ENCODE measurements at regions not wholly inside any gene's neighbourhood (a gene's known extent, or its start where the extent isn't known, plus 50 kb on each side); places are given as distances from the start of the nearest gene placed in this dataset.
A peak's percentile ranks its signal among the peaks of the same experiment; 100 is the strongest.

- no peak for TF ChIP-seq CTCF (IDR thresholded peaks at IDR 0.05)
- no peaks in the 10 kb centered on the region for H3K27me3 ChIP-seq
- intact Hi-C loops (cut with DNase I), result no loop called here
- H3K27ac ChIP-seq, result peak overlapping the region in 2 of 4 donors; percentile 30 to 46
- no peaks in the 10 kb centered on the region for H3K9me3 ChIP-seq
- no peak overlapping the region for H3K4me3 ChIP-seq
- peak in 2 of 4 donors; percentile 12 to 19 for ATAC-seq
- no peaks in the 10 kb centered on the region for H3K36me3 ChIP-seq
- 39 to 47% methylated on average over 3 of the region's 3 CpGs for WGBS, 2 donors
- DNase-seq, result no peak
- peaks cover 20 to 46% (median 29%) of the 10 kb centered on the region in 3 donors for H3K4me1 ChIP-seq
- FAIRE-seq, result no peak
Observed at GRCh38 chr7:50957855-50958254, 175.2 kb upstream of the GRB10 start.

GRCh38 chr7:50957431-50957830 is 174.7 kb upstream of the GRB10 start:
- no peaks in the 10 kb centered on the region for H3K36me3 ChIP-seq
- DNase-seq (no peak), ATAC-seq (no peak), FAIRE-seq (no peak)
- H3K4me1 ChIP-seq, result peaks cover 16 to 44% (median 32%) of the 10 kb centered on the region in 3 donors
- H3K27me3 ChIP-seq, result no peaks in the 10 kb centered on the region
- no peak for TF ChIP-seq CTCF (IDR thresholded peaks at IDR 0.05)
- no peak overlapping the region for H3K4me3 ChIP-seq
- peak overlapping the region in 2 of 4 donors; percentile 30 to 46 for H3K27ac ChIP-seq
- WGBS, 2 donors, result 51 to 52% methylated on average over 6 of the region's 6 CpGs
- no peaks in the 10 kb centered on the region for H3K9me3 ChIP-seq
- intact Hi-C loops (cut with DNase I), result no loop called here

- WGBS, 2 donors, result 85 to 89% methylated on average over 8 of the region's 8 CpGs
- FAIRE-seq, result no peak
Observed at GRCh38 chr7:50956522-50957155, 173.9 kb upstream of the GRB10 start.

GRCh38 chr7:50954716-50955115 is 172.0 kb upstream of the GRB10 start:
- no peak for TF ChIP-seq CTCF (IDR thresholded peaks at IDR 0.05)
- FAIRE-seq (no peak), ATAC-seq (no peak)

More at GRCh38 chr7:50956522-50957155, 173.9 kb upstream of the GRB10 start:
- Histone ChIP-seq H3K4me1 (peaks cover 16 to 45% (median 39%) of the 10 kb centered on the region in 3 donors), H3K4me3 (no peak overlapping the region), H3K27ac (peak overlapping the region in 2 of 4 donors; percentile 19 to 30), H3K36me3 (no peaks in the 10 kb centered on the region), H3K9me3 (no peaks in the 10 kb centered on the region), H3K27me3 (no peaks in the 10 kb centered on the region)
- no peak for TF ChIP-seq CTCF (IDR thresholded peaks at IDR 0.05)
- intact Hi-C loops (cut with DNase I), result no loop called here
- ATAC-seq (no peak), DNase-seq (no peak)

GRCh38 chr7:50954245-50954644 is 171.5 kb upstream of the GRB10 start:
- no peak for TF ChIP-seq CTCF (IDR thresholded peaks at IDR 0.05)

More at GRCh38 chr7:50954716-50955115, 172.0 kb upstream of the GRB10 start:
- Histone ChIP-seq H3K36me3 (no peaks in the 10 kb centered on the region), H3K4me3 (no peak overlapping the region), H3K9me3 (no peaks in the 10 kb centered on the region), H3K27me3 (no peaks in the 10 kb centered on the region), H3K27ac (peak overlapping the region; percentile 69 to 81 (median 76)), H3K4me1 (peaks cover 19 to 48% (median 45%) of the 10 kb centered on the region in 3 donors)
- WGBS, 2 donors, result 91 to 95% methylated on average over 5 of the region's 5 CpGs
- no peak for DNase-seq
- intact Hi-C loops (cut with DNase I), result no loop called here

More at GRCh38 chr7:50954245-50954644, 171.5 kb upstream of the GRB10 start:
- FAIRE-seq (no peak), DNase-seq (no peak), ATAC-seq (no peak)
- Histone ChIP-seq H3K9me3 (no peaks in the 10 kb centered on the region), H3K27me3 (no peaks in the 10 kb centered on the region), H3K36me3 (no peaks in the 10 kb centered on the region), H3K27ac (peak overlapping the region; percentile 69 to 81 (median 76)), H3K4me3 (no peak overlapping the region), H3K4me1 (peaks cover 19 to 48% (median 45%) of the 10 kb centered on the region in 3 donors)
- intact Hi-C loops (cut with DNase I), result no loop called here
- 63 to 75% methylated on average over 4 of the region's 4 CpGs for WGBS, 2 donors
